ENCODE measurements at regions not wholly inside any gene's neighbourhood (a gene's known extent, or its start where the extent isn't known, plus 50 kb on each side); places are given as distances from the start of the nearest gene placed in this dataset.

DNA sequence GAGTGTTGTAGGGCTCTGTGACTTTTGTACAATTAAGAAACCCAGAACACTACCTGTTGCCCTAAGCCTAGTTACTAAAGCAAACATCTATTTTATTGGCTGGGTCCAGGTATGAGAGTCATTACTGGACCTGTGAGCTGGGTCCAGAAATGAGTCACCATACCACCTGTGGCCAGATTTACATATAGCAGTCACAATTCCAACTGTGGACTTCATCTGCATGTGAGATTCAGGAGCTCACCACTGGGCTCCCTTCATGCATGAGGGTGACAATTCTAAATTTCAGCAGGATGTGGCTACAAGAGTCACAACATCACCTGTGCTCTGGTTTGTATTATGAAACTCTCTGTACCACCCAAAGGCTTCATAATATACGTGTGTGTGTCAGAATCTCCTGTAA, 2038.0 kb downstream of the TP53TG3F start:
- Histone ChIP-seq H3K4me3 (ENCODE audit: low read depth, low read length) (no peak overlapping the region), H3K9me3 (ENCODE audit: control insufficient read depth, insufficient read depth, low read length) (peaks cover 11% of the 10 kb centered on the region), H3K27me3 (ENCODE audit: control insufficient read depth, insufficient read depth, low read length) (no peaks in the 10 kb centered on the region), H3K36me3 (ENCODE audit: control insufficient read depth, insufficient read depth, low read length) (no peaks in the 10 kb centered on the region), H3K4me1 (ENCODE audit: control insufficient read depth, insufficient read depth, low read length) (no peaks in the 10 kb centered on the region), H3K27ac (ENCODE audit: low read depth, low read length) (no peak overlapping the region)
- no CpG with 5 or more reads among the region's 1 CpG for WGBS (ENCODE audit: insufficient coverage)
- DNase-seq (ENCODE audit: low read depth in 4 of 6, low spot score in 6 of 6) = no peak

DNA sequence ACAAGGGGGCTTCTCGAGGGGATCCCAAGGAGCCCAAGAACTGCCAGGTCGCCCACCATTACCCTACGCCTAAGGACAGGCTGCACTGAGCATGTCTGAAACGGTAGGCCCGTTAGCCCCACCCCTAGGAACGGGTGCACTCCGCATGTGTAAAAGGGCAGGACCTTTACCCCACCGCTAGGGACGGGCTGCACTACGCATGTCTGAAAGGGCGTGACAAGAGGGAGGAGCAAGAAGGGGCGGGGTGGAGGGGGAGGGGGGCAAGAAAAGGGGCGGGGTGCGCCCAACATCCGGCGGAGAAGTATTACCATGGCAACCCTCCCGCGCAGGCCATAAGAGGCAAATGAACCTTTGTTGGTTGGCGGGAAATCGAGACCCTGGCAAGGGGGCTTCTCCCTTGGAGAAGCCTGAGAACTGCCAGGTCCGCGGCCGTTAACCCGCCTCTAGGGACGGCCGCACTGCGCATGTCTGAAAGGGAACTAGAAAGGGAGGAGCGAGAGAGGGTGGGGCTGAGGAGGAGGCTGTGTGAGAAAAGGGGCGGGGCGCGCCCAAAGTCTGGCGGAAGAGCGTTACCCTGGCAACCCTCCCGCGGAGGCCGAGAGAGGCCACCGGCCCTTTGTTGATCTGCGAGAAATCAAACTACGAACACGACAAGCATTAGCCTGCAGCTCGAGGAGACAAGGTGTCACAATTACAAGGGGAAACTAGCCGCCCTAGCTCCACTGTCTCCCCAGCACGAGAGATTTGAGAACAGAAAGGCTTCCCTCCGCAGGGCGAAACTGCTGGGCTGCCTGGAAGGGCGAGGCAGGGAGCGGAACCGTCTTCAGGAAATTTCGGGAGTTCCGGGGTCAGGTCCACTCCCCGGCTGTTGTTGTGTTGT, 2046.8 kb downstream of the TP53TG3F start:
- Histone ChIP-seq H3K27me3 (ENCODE audit: control insufficient read depth, insufficient read depth, low read length) (no peaks in the 10 kb centered on the region), H3K4me1 (ENCODE audit: control insufficient read depth, insufficient read depth, low read length) (no peaks in the 10 kb centered on the region), H3K4me3 (ENCODE audit: low read depth, low read length) (no peak overlapping the region), H3K9me3 (ENCODE audit: control insufficient read depth, insufficient read depth, low read length) (peaks cover 3% of the 10 kb centered on the region), H3K27ac (ENCODE audit: low read depth, low read length) (no peak overlapping the region), H3K36me3 (ENCODE audit: control insufficient read depth, insufficient read depth, low read length) (no peaks in the 10 kb centered on the region)
- DNase-seq (ENCODE audit: low read depth in 4 of 6, low spot score in 6 of 6) = no peak
- WGBS (ENCODE audit: insufficient coverage) = 51% methylated on average over 48 of the region's 51 CpGs

DNA sequence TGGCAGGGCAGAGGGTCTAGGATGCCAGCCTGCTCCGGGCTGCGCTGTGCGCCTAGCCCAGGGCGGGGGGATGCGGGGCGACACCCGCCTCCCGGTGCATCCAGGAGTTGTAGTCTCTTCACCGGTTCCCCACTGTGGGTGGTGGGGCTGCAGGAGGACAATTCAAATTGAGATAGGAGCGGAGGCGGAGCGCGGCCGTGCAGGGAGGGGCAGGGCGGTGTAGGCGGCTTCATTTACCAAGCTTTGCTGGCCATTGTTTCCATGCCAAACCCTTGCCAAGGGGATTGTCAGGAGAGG, 2047.4 kb downstream of the TP53TG3F start:
- Histone ChIP-seq H3K27me3 (ENCODE audit: control insufficient read depth, insufficient read depth, low read length) (no peaks in the 10 kb centered on the region), H3K27ac (ENCODE audit: low read depth, low read length) (no peak overlapping the region), H3K4me3 (ENCODE audit: low read depth, low read length) (no peak overlapping the region), H3K4me1 (ENCODE audit: control insufficient read depth, insufficient read depth, low read length) (no peaks in the 10 kb centered on the region), H3K9me3 (ENCODE audit: control insufficient read depth, insufficient read depth, low read length) (peaks cover 3% of the 10 kb centered on the region), H3K36me3 (ENCODE audit: control insufficient read depth, insufficient read depth, low read length) (no peaks in the 10 kb centered on the region)
- 54% methylated on average over 10 of the region's 16 CpGs for WGBS (ENCODE audit: insufficient coverage)
- no peak for DNase-seq (ENCODE audit: low read depth in 4 of 6, low spot score in 6 of 6)

DNA sequence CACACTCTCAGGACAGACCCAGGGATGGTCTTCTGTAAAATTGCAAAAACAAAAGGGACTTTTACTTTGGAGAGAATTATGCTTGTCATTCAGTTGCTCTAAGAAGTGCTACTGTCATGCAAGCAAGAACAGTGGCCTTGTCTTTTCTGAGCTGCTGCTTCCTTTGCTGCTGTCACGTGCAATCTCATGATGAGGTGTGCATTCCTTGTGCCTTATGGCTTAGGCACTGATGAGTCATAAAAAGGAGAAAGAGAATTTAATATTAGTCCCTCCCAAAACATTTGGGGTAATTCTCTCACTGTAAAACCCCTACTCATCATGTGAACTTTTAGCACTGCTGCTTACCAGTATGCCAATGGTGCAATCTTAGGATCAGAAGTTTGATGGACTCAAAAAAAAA, 2051.3 kb downstream of the TP53TG3F start:
- Histone ChIP-seq H3K27me3 (ENCODE audit: control insufficient read depth, insufficient read depth, low read length) (no peaks in the 10 kb centered on the region), H3K4me1 (ENCODE audit: control insufficient read depth, insufficient read depth, low read length) (no peaks in the 10 kb centered on the region), H3K9me3 (ENCODE audit: control insufficient read depth, insufficient read depth, low read length) (peaks cover 7% of the 10 kb centered on the region), H3K36me3 (ENCODE audit: control insufficient read depth, insufficient read depth, low read length) (no peaks in the 10 kb centered on the region), H3K27ac (ENCODE audit: low read depth, low read length) (no peak overlapping the region), H3K4me3 (ENCODE audit: low read depth, low read length) (no peak overlapping the region)
- DNase-seq (ENCODE audit: low read depth in 4 of 6, low spot score in 6 of 6) = no peak
- WGBS (ENCODE audit: insufficient coverage) = no CpG with 5 or more reads among the region's 1 CpG

DNA sequence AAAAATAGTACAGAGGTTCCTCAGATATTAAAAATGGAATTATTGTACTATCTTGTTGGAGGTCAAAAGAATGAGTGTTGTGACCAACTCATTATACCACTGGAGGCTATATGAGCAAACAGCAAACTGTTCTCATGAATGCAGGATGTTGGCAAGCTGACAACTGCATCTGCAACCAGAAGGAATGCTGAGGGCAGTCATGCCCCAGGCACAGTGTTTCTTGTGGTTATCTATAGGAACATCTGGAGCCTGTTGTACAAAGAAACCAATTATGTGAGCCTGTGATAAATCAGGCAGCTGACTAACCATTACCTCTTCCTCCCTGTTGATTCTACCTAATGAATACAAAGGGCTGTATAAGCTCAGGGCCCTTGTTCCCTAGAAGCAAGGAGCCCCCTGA, 2057.1 kb downstream of the TP53TG3F start:
- DNase-seq (ENCODE audit: low read depth in 4 of 6, low spot score in 6 of 6) = no peak

DNA sequence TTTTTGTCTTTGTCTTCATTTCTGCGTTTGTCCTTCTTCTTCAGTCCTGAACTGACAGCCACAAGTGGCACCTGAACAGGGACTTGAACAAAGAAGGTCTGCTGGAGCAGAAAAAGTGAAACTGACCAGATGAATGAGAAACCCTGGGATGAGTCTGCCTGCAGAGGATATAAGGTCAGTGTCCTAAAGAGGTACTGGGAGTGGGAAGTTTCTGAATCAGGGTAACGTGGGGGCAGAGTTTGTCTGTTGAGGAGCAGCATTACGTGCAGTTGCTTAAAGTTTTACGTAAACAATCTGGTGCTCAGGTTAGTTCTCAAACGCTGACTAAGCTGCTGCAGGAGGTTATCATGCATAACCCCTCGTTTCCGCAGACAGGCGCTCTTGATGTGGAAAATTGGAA, 2057.6 kb downstream of the TP53TG3F start:
- Histone ChIP-seq H3K4me3 (ENCODE audit: low read depth, low read length) (no peak overlapping the region), H3K9me3 (ENCODE audit: control insufficient read depth, insufficient read depth, low read length) (peaks cover 4% of the 10 kb centered on the region), H3K4me1 (ENCODE audit: control insufficient read depth, insufficient read depth, low read length) (no peaks in the 10 kb centered on the region), H3K27ac (ENCODE audit: low read depth, low read length) (no peak overlapping the region), H3K27me3 (ENCODE audit: control insufficient read depth, insufficient read depth, low read length) (no peaks in the 10 kb centered on the region), H3K36me3 (ENCODE audit: control insufficient read depth, insufficient read depth, low read length) (no peaks in the 10 kb centered on the region)
- WGBS (ENCODE audit: insufficient coverage) = 50% methylated on average over 6 of the region's 8 CpGs
- no peak for DNase-seq (ENCODE audit: low read depth in 4 of 6, low spot score in 6 of 6)

More for the DNA sequence above, 2057.1 kb downstream of the TP53TG3F start:
- peaks cover 4% of the 10 kb centered on the region for H3K9me3 ChIP-seq (ENCODE audit: control insufficient read depth, insufficient read depth, low read length)
- no peak overlapping the region for H3K27ac ChIP-seq (ENCODE audit: low read depth, low read length)
- H3K4me1 ChIP-seq (ENCODE audit: control insufficient read depth, insufficient read depth, low read length) = no peaks in the 10 kb centered on the region
- no peaks in the 10 kb centered on the region for H3K36me3 ChIP-seq (ENCODE audit: control insufficient read depth, insufficient read depth, low read length)
- H3K4me3 ChIP-seq (ENCODE audit: low read depth, low read length) = no peak overlapping the region
- H3K27me3 ChIP-seq (ENCODE audit: control insufficient read depth, insufficient read depth, low read length) = no peaks in the 10 kb centered on the region

DNA sequence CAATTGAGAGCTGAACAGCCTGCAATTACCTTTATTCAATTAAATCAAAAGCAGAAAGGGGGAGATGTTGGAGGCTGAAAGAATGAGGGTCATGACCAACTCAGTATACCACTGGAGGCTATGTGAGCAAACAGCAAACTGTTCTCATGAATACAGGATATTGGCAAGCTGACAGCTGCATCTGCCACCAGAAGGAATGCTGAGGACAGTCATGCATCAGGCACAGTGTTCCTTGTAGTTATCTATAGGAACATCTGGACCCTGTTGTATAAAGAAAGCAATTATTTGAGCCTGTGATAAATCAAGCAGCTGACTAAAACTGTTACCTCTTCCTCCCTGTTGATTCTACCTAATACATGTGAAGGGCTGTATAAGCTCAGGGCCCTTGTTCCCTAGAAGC, 2064.6 kb downstream of the TP53TG3F start:
- peaks cover 5% of the 10 kb centered on the region for H3K9me3 ChIP-seq (ENCODE audit: control insufficient read depth, insufficient read depth, low read length)
- no peak overlapping the region for H3K27ac ChIP-seq (ENCODE audit: low read depth, low read length)
- no peak overlapping the region for H3K4me3 ChIP-seq (ENCODE audit: low read depth, low read length)
- no peaks in the 10 kb centered on the region for H3K27me3 ChIP-seq (ENCODE audit: control insufficient read depth, insufficient read depth, low read length)
- no peaks in the 10 kb centered on the region for H3K36me3 ChIP-seq (ENCODE audit: control insufficient read depth, insufficient read depth, low read length)
- no peaks in the 10 kb centered on the region for H3K4me1 ChIP-seq (ENCODE audit: control insufficient read depth, insufficient read depth, low read length)
- DNase-seq (ENCODE audit: low read depth in 4 of 6, low spot score in 6 of 6) = no peak

DNA sequence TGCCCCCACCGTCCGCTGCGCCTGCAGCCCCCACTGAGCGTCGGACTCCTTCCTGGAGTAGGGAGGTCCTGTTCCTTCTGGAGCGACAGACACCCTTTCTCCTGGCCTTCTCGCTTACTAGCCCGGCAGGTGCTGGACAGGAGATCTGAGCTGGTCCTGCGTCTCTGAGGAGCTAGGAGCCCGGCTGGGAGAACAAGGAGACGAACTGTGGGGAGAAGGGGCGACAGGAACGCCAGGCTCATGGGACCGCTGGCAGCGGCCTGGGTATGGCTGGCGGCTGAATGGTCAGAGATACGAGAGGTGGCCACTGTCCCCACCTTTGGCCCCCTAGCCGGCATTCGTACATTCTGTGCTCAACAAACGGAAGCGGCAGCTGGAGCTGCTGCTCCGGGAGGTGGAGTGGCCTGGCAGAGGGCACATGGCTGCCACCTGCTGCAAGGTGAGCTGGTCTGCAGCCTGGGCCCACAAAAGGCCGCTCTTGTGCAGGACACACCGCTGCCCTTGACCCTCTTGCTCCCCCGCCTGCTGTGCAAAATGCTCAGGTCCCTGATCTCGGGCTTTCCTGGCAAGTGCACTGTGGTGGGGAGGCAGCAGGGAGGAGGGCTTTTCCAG, 2066.7 kb downstream of the TP53TG3F start:
- 73% methylated on average over 26 of the region's 26 CpGs for WGBS (ENCODE audit: insufficient coverage)
- no peaks in the 10 kb centered on the region for H3K4me1 ChIP-seq (ENCODE audit: control insufficient read depth, insufficient read depth, low read length)

DNA sequence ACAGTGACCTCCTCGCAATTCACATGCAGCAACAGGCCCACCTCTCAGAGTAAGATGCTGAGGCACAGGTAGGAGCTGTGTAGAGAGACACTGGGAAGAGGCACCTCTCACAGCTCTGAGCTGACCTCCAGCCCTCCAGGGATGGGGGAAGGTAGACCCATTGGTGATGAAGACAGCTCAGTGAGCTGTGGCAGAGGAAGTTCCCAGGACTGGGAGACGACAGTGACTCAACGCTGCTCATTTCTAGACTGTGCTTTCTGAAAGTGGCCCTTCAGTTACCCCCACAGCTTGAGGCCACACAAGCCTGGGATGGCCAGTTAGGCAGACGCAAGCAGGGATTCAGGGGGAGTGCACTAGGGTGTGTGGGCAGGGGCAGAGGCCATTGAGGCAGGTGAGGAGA, 2073.2 kb downstream of the TP53TG3F start:
- Histone ChIP-seq H3K9me3 (ENCODE audit: control insufficient read depth, insufficient read depth, low read length) (peaks cover 12% of the 10 kb centered on the region), H3K4me3 (ENCODE audit: low read depth, low read length) (no peak overlapping the region), H3K36me3 (ENCODE audit: control insufficient read depth, insufficient read depth, low read length) (no peaks in the 10 kb centered on the region), H3K4me1 (ENCODE audit: control insufficient read depth, insufficient read depth, low read length) (no peaks in the 10 kb centered on the region), H3K27me3 (ENCODE audit: control insufficient read depth, insufficient read depth, low read length) (no peaks in the 10 kb centered on the region), H3K27ac (ENCODE audit: low read depth, low read length) (no peak overlapping the region)
- no peak for DNase-seq (ENCODE audit: low read depth in 4 of 6, low spot score in 6 of 6)
- WGBS (ENCODE audit: insufficient coverage) = 77% methylated on average over 2 of the region's 4 CpGs

More for the DNA sequence above, 2066.7 kb downstream of the TP53TG3F start:
- no peaks in the 10 kb centered on the region for H3K36me3 ChIP-seq (ENCODE audit: control insufficient read depth, insufficient read depth, low read length)
- peaks cover 7% of the 10 kb centered on the region for H3K9me3 ChIP-seq (ENCODE audit: control insufficient read depth, insufficient read depth, low read length)
- no peak for DNase-seq (ENCODE audit: low read depth in 4 of 6, low spot score in 6 of 6)
- H3K27ac ChIP-seq (ENCODE audit: low read depth, low read length) = no peak overlapping the region
- no peaks in the 10 kb centered on the region for H3K27me3 ChIP-seq (ENCODE audit: control insufficient read depth, insufficient read depth, low read length)
- no peak overlapping the region for H3K4me3 ChIP-seq (ENCODE audit: low read depth, low read length)

DNA sequence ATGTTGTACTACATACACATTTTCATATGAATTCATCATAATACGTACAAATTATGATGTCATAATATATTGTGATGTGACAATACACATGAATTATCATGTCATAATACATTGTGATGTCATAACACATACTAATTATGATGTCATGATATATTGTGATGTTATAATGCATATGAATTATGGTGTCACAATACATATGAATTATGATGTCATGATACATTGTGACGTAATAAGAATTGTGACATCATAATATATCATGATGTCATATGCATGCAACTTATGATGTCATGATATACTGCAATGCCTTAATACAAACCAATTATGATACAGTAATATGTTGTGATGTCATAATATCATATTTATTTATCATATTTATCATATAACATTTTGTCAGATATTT, 2074.3 kb downstream of the TP53TG3F start:
- WGBS (ENCODE audit: insufficient coverage) = no CpG with 5 or more reads among the region's 2 CpGs
- DNase-seq (ENCODE audit: low read depth in 4 of 6, low spot score in 6 of 6) = no peak
- no peaks in the 10 kb centered on the region for H3K36me3 ChIP-seq (ENCODE audit: control insufficient read depth, insufficient read depth, low read length)
- H3K27ac ChIP-seq (ENCODE audit: low read depth, low read length) = no peak overlapping the region
- no peaks in the 10 kb centered on the region for H3K27me3 ChIP-seq (ENCODE audit: control insufficient read depth, insufficient read depth, low read length)
- peaks cover 9% of the 10 kb centered on the region for H3K9me3 ChIP-seq (ENCODE audit: control insufficient read depth, insufficient read depth, low read length)
- no peak overlapping the region for H3K4me3 ChIP-seq (ENCODE audit: low read depth, low read length)
- H3K4me1 ChIP-seq (ENCODE audit: control insufficient read depth, insufficient read depth, low read length) = no peaks in the 10 kb centered on the region

All from spinal cord (tissue), 9 donors.